HCT116 (cell line): ENCODE measurements at regions not wholly inside any gene's neighbourhood (a gene's known extent, or its start where the extent isn't known, plus 50 kb on each side); places are given as distances from the start of the nearest gene placed in this dataset.

Source experiments
- FOSL1 ChIP-seq: IDR thresholded peaks from 2 replicates; pipeline ENCODE4 v1.6.1; 2012; ENCODE audit warnings: low read depth
- POLR2A ChIP-seq: IDR thresholded peaks from 2 replicates; pipeline ENCODE4 v1.7.0; 2011; ENCODE audit warnings: borderline replicate concordance; ENCODE audit not compliant: insufficient read depth, insufficient read length; ENCODE audit errors: extremely low read depth
- RAD21 ChIP-seq: IDR thresholded peaks from 2 replicates; pipeline ENCODE4 v1.6.1; 2012; ENCODE audit warnings: low read depth, mild to moderate bottlenecking
- SIN3A ChIP-seq: IDR thresholded peaks from 2 replicates; pipeline ENCODE4 v1.6.1; 2012; ENCODE audit warnings: low read depth
- TF ChIP-seq, protein P1 (sequence below): IDR thresholded peaks from 2 replicates; pipeline ENCODE4 v1.6.1; 2012
- TF ChIP-seq, protein P2 (sequence below), 3 experiments: fragments of 200-600 bp in 1 of 3; sonication (generic) in 1 of 3; IDR thresholded peaks in 2 of 3; conservative IDR thresholded peaks in 1 of 3; 2 replicates each; pipeline ENCODE4 v1.5.1; 2012 to 2017; ENCODE audit warnings: low read depth in 2 of 3, low read length in 2 of 3, antibody characterized with exemption in 1 of 3, borderline replicate concordance in 1 of 3, control low read depth in 1 of 3, mild to moderate bottlenecking in 1 of 3, mixed read lengths in 1 of 3, mixed run types in 1 of 3, moderate library complexity in 1 of 3; ENCODE audit not compliant: insufficient read depth in 1 of 3
- TF ChIP-seq, protein P3 (sequence below): IDR thresholded peaks from 2 replicates; pipeline ENCODE4 v1.6.1; 2012; ENCODE audit warnings: low read depth

DNA sequence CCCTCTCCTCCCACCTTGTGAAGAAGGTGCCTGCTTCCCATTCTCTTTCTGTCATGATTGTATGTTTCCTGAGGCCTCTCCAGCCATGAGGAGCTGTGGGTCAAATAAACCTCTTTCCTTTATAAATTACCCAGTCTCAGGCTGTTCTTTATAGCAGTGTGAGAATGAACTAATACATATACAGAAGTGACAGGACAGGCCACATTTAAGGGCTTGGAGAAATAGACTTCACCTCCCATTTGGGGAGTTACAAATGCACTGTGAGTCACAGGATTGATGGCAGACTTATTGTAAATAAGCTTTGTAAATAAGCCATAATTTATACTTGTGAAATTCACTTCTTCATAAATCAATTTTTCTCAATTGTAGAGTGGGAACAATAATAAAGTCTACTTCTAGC, 543.3 kb downstream of the LRRIQ3 start:
- TF ChIP-seq, protein P1, sequence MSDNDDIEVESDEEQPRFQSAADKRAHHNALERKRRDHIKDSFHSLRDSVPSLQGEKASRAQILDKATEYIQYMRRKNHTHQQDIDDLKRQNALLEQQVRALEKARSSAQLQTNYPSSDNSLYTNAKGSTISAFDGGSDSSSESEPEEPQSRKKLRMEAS, result no peak
- TF ChIP-seq, protein P2, sequence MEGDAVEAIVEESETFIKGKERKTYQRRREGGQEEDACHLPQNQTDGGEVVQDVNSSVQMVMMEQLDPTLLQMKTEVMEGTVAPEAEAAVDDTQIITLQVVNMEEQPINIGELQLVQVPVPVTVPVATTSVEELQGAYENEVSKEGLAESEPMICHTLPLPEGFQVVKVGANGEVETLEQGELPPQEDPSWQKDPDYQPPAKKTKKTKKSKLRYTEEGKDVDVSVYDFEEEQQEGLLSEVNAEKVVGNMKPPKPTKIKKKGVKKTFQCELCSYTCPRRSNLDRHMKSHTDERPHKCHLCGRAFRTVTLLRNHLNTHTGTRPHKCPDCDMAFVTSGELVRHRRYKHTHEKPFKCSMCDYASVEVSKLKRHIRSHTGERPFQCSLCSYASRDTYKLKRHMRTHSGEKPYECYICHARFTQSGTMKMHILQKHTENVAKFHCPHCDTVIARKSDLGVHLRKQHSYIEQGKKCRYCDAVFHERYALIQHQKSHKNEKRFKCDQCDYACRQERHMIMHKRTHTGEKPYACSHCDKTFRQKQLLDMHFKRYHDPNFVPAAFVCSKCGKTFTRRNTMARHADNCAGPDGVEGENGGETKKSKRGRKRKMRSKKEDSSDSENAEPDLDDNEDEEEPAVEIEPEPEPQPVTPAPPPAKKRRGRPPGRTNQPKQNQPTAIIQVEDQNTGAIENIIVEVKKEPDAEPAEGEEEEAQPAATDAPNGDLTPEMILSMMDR (IDR thresholded peaks at IDR 0.05 in 2 of 3, conservative IDR thresholded peaks at IDR 0.05 in 1 of 3; ENCODE audit: borderline replicate concordance in 1 of 3, insufficient read depth in 1 of 3, low read depth in 2 of 3, low read length in 2 of 3), result no peak
- TF ChIP-seq FOSL1 (no peak), POLR2A (no peak), RAD21 (no peak), SIN3A (no peak)
- TF ChIP-seq, protein P3, sequence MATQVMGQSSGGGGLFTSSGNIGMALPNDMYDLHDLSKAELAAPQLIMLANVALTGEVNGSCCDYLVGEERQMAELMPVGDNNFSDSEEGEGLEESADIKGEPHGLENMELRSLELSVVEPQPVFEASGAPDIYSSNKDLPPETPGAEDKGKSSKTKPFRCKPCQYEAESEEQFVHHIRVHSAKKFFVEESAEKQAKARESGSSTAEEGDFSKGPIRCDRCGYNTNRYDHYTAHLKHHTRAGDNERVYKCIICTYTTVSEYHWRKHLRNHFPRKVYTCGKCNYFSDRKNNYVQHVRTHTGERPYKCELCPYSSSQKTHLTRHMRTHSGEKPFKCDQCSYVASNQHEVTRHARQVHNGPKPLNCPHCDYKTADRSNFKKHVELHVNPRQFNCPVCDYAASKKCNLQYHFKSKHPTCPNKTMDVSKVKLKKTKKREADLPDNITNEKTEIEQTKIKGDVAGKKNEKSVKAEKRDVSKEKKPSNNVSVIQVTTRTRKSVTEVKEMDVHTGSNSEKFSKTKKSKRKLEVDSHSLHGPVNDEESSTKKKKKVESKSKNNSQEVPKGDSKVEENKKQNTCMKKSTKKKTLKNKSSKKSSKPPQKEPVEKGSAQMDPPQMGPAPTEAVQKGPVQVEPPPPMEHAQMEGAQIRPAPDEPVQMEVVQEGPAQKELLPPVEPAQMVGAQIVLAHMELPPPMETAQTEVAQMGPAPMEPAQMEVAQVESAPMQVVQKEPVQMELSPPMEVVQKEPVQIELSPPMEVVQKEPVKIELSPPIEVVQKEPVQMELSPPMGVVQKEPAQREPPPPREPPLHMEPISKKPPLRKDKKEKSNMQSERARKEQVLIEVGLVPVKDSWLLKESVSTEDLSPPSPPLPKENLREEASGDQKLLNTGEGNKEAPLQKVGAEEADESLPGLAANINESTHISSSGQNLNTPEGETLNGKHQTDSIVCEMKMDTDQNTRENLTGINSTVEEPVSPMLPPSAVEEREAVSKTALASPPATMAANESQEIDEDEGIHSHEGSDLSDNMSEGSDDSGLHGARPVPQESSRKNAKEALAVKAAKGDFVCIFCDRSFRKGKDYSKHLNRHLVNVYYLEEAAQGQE, result no peak
